ENCODE measurements at regions not wholly inside any gene's neighbourhood (a gene's known extent, or its start where the extent isn't known, plus 50 kb on each side); places are given as distances from the start of the nearest gene placed in this dataset.

DNA sequence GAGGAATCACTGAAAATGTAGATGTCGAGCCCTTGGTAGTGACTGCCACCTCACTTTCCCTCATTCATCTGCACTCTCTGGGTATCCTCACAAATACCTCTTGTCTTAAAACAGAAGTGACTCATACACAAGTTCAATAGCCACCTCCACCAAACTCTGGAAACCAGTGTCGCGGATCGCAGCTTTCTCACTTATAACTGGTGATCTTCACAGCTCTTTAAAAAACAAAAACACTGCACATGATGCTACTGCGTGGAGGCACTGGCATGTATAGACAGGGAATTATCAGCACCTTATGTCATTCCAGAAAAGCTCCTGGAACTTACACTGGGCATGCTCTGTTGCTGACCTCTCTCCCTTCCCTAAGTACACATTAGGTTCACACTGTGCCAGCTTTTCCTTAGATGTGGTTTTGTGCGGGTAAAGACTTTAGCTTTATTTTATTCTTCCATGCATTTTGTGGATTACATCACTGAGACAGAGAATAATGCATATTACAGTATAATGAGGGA is 425.5 kb upstream of the CADM1 start:
- DNase-seq (ENCODE audit: low read depth) = no peak
- in situ Hi-C loops (cut with HindIII; ENCODE audit: low sequenced_read_pairs) = no loop called here
- TF ChIP-seq, protein P1, sequence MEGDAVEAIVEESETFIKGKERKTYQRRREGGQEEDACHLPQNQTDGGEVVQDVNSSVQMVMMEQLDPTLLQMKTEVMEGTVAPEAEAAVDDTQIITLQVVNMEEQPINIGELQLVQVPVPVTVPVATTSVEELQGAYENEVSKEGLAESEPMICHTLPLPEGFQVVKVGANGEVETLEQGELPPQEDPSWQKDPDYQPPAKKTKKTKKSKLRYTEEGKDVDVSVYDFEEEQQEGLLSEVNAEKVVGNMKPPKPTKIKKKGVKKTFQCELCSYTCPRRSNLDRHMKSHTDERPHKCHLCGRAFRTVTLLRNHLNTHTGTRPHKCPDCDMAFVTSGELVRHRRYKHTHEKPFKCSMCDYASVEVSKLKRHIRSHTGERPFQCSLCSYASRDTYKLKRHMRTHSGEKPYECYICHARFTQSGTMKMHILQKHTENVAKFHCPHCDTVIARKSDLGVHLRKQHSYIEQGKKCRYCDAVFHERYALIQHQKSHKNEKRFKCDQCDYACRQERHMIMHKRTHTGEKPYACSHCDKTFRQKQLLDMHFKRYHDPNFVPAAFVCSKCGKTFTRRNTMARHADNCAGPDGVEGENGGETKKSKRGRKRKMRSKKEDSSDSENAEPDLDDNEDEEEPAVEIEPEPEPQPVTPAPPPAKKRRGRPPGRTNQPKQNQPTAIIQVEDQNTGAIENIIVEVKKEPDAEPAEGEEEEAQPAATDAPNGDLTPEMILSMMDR (IDR thresholded peaks at IDR 0.05; ENCODE audit: low read depth, low read length, missing control alignments) = no peak
- no peak overlapping the region for H3K4me3 ChIP-seq (ENCODE audit: low read depth, low read length)

- H3K4me3 ChIP-seq (ENCODE audit: low read depth, low read length) = no peak overlapping the region
Observed at GRCh38 chr11:115928811-115929210, 424.6 kb upstream of the CADM1 start.

DNA sequence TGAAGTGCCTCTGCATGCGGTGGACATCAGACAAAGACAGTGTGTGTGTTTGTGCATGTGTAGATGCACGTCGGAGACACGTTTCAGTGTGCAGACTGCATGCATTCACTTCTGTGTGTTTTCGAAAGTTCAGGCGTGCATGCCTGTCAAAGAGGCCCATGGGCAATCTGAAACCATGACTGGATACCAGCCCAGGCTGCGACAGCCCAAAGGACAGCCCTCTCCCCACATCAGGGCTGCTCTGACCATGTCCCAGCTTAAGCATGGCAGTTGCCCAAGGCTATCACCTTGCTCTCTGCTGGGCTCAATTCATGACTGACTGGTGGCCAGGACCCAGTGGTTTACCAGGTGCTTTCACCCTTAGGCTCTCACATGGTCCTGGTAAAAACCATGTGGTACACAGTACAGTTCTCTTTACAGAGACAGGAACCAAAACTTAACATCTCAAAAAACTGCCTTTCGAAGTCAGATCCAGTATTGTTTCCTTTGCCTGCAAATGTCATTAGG is 423.7 kb upstream of the CADM1 start:
- H3K4me3 ChIP-seq (ENCODE audit: low read depth, low read length) = no peak overlapping the region
- no peak for DNase-seq (ENCODE audit: low read depth)
- in situ Hi-C loops (cut with HindIII; ENCODE audit: low sequenced_read_pairs) = no loop called here
- TF ChIP-seq, protein P1 (IDR thresholded peaks at IDR 0.05; ENCODE audit: low read depth, low read length, missing control alignments) = no peak

More at GRCh38 chr11:115928811-115929210, 424.6 kb upstream of the CADM1 start:
- in situ Hi-C loops (cut with HindIII; ENCODE audit: low sequenced_read_pairs) = no loop called here
- TF ChIP-seq, protein P1 (IDR thresholded peaks at IDR 0.05; ENCODE audit: low read depth, low read length, missing control alignments) = no peak
- DNase-seq (ENCODE audit: low read depth) = no peak

- H3K4me3 ChIP-seq (ENCODE audit: low read depth, low read length) = no peak overlapping the region
- in situ Hi-C loops (cut with HindIII; ENCODE audit: low sequenced_read_pairs) = no loop called here
- TF ChIP-seq, protein P1 (IDR thresholded peaks at IDR 0.05; ENCODE audit: low read depth, low read length, missing control alignments) = no peak
- DNase-seq (ENCODE audit: low read depth) = no peak
Observed at GRCh38 chr11:115926601-115927000, 422.4 kb upstream of the CADM1 start.

DNA sequence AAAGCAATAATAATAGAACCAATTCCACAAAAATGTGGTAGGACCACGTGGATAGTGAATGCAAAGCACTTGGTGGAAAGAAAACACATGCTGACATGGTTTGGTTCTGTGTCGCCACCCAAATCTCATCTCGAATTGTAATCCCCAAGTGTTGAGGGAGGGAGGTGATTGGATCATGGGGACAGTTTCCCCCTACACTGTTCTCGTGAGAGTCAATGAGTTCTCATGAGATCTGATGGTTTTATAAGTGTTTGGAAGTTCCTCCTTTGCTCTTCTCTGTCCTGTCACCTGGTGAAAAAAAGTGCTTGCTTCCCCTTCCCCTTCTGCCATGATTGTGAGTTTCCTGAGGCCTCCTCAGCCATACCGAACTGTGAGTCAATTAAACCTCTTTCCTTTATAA is 421.9 kb upstream of the CADM1 start:
- H3K4me3 ChIP-seq (ENCODE audit: low read depth, low read length) = no peak overlapping the region
- no peak for DNase-seq (ENCODE audit: low read depth)
- TF ChIP-seq, protein P1 (IDR thresholded peaks at IDR 0.05; ENCODE audit: low read depth, low read length, missing control alignments) = no peak
- in situ Hi-C loops (cut with HindIII; ENCODE audit: low sequenced_read_pairs) = no loop called here

- TF ChIP-seq, protein P1 (IDR thresholded peaks at IDR 0.05; ENCODE audit: low read depth, low read length, missing control alignments) = no peak
- no peak for DNase-seq (ENCODE audit: low read depth)
- H3K4me3 ChIP-seq (ENCODE audit: low read depth, low read length) = no peak overlapping the region
- in situ Hi-C loops (cut with HindIII; ENCODE audit: low sequenced_read_pairs) = no loop called here
Observed at GRCh38 chr11:115925568-115926090, 421.4 kb upstream of the CADM1 start.
